Neural cell (in vitro differentiated cells): ENCODE measurements at regions not wholly inside any gene's neighbourhood (a gene's known extent, or its start where the extent isn't known, plus 50 kb on each side); places are given as distances from the start of the nearest gene placed in this dataset.

Experiments used
- H2AFZ ChIP-seq: fragments of 200-600, 300-800 bp; sonication (generic), shearing (Covaris generic); 2 replicates; pipeline ENCODE4 v1.6.0; 2014; ENCODE audit warnings: low read depth, mild to moderate bottlenecking, antibody characterized with exemption, low read length, moderate library complexity
- H3F3A ChIP-seq: fragments of 200-600 bp; shearing (Covaris generic); 2 replicates; pipeline ENCODE4 v1.6.1; 2016; ENCODE audit warnings: mild to moderate bottlenecking, moderate library complexity, mixed read lengths, antibody characterized with exemption, low read length; ENCODE audit not compliant: insufficient read depth, poor library complexity, severe bottlenecking
- H3K27ac ChIP-seq: fragments of 200-600, 300-800 bp; sonication (generic), shearing (Covaris generic); 2 replicates; pipeline ENCODE4 v1.5.1; 2014; ENCODE audit warnings: mild to moderate bottlenecking, low read length, moderate library complexity
- H3K27me3 ChIP-seq: fragments of 300-800, 200-600 bp; sonication (generic), shearing (Covaris generic); 2 replicates; pipeline ENCODE4 v1.6.0; 2014; ENCODE audit warnings: mild to moderate bottlenecking, low read depth, low read length, moderate library complexity; ENCODE audit not compliant: insufficient read depth
- H3K36me3 ChIP-seq: fragments of 300-800, 200-600 bp; sonication (generic), shearing (Covaris generic); 2 replicates; pipeline ENCODE4 v1.5.1; 2014; ENCODE audit warnings: mild to moderate bottlenecking, antibody characterized with exemption, low read length, moderate library complexity; ENCODE audit not compliant: insufficient read depth
- H3K4me2 ChIP-seq: fragments of 300-800, 200-600 bp; sonication (generic), shearing (Covaris generic); 2 replicates; pipeline ENCODE4 v1.6.0; 2014; ENCODE audit warnings: mild to moderate bottlenecking, low read length
- H3K4me3 ChIP-seq: fragments of 300-800, 200-600 bp; sonication (generic), shearing (Covaris generic); 2 replicates; pipeline ENCODE4 v1.5.1; 2014; ENCODE audit warnings: mild to moderate bottlenecking, low read length, moderate library complexity
- H3K79me2 ChIP-seq: fragments of 200-600 bp; shearing (Covaris generic); replicated peaks from 2 replicates; pipeline ENCODE4 v1.6.0; 2014; ENCODE audit warnings: mild to moderate bottlenecking, low read length, moderate library complexity; ENCODE audit not compliant: insufficient read depth
- H3K9ac ChIP-seq: fragments of 300-800, 200-600 bp; sonication (generic), shearing (Covaris generic); 2 replicates; pipeline ENCODE4 v1.6.1; 2016; ENCODE audit warnings: mild to moderate bottlenecking, low read length, mixed read lengths
- H3K9me2 ChIP-seq: fragments of 200-600 bp; shearing (Covaris generic); 2 replicates; pipeline ENCODE4 v1.6.1; 2016; ENCODE audit warnings: mild to moderate bottlenecking, low read length, mixed read lengths; ENCODE audit not compliant: insufficient read depth
- H3K9me3 ChIP-seq: fragments of 200-600, 300-800 bp; sonication (generic), shearing (Covaris generic); 2 replicates; pipeline ENCODE4 v1.6.1; 2016; ENCODE audit warnings: mild to moderate bottlenecking, mixed run types, low read length, moderate library complexity, mixed read lengths
- H4K20me1 ChIP-seq: fragments of 200-600 bp; shearing (Covaris generic); 2 replicates; pipeline ENCODE4 v1.6.1; 2016; ENCODE audit warnings: mild to moderate bottlenecking, mixed run types; ENCODE audit not compliant: insufficient read depth
- CTCF ChIP-seq: fragments of 450-650 bp; IDR thresholded peaks from 2 replicates; pipeline ENCODE4 v1.5.1; 2014; ENCODE audit warnings: antibody characterized with exemption, mild to moderate bottlenecking, moderate library complexity; ENCODE audit not compliant: poor library complexity, severe bottlenecking
- EP300 ChIP-seq: fragments of 450-650 bp; conservative IDR thresholded peaks from 2 replicates; pipeline ENCODE4 v1.6.1; 2014; ENCODE audit warnings: antibody characterized with exemption, mild to moderate bottlenecking, moderate library complexity; ENCODE audit not compliant: poor library complexity, severe bottlenecking
- EZH2 ChIP-seq: fragments of 200-600, 300-800 bp; shearing (Covaris generic), sonication (generic); IDR thresholded peaks from 2 replicates; pipeline ENCODE4 v1.6.1; 2014; ENCODE audit warnings: antibody characterized with exemption, low read length, borderline replicate concordance, mild to moderate bottlenecking; ENCODE audit not compliant: insufficient read depth, poor library complexity, severe bottlenecking
- MXI1 ChIP-seq: fragments of 450-650 bp; conservative IDR thresholded peaks from 2 replicates; pipeline ENCODE4 v1.6.1; 2014; ENCODE audit warnings: antibody characterized with exemption, mild to moderate bottlenecking; ENCODE audit not compliant: poor library complexity, severe bottlenecking
- POLR2AphosphoS5 ChIP-seq: IDR thresholded peaks from 2 replicates; pipeline ENCODE4 v1.6.1; 2012
- RAD21 ChIP-seq: fragments of 450-650 bp; conservative IDR thresholded peaks from 2 replicates; pipeline ENCODE4 v1.6.1; 2014; ENCODE audit warnings: antibody characterized with exemption, mild to moderate bottlenecking, moderate library complexity
- REST ChIP-seq: IDR thresholded peaks from 2 replicates; pipeline ENCODE4 v1.6.1; 2012; ENCODE audit warnings: borderline replicate concordance
- SMC3 ChIP-seq: fragments of 450-650 bp; conservative IDR thresholded peaks from 2 replicates; pipeline ENCODE4 v1.6.1; 2014; ENCODE audit warnings: antibody characterized with exemption, mild to moderate bottlenecking, moderate library complexity; ENCODE audit not compliant: poor library complexity
- TAF1 ChIP-seq: IDR thresholded peaks from 2 replicates; pipeline ENCODE4 v1.6.1; 2012; ENCODE audit warnings: low read depth

- no peak overlapping the region for H3K4me3 ChIP-seq
Measured at GRCh38 chr7:20906801-20907453, 120.2 kb upstream of the SP8 start.

GRCh38 chr7:20911081-20911480 is 124.4 kb upstream of the SP8 start:
- no peaks in the 10 kb centered on the region for H4K20me1 ChIP-seq
- H3K4me2 ChIP-seq = no peak overlapping the region
- H3K27me3 ChIP-seq = no peaks in the 10 kb centered on the region
- H3K9ac ChIP-seq = no peak overlapping the region
- H3K36me3 ChIP-seq = no peaks in the 10 kb centered on the region
- no peaks in the 10 kb centered on the region for H3K9me3 ChIP-seq
- no peak overlapping the region for H3K27ac ChIP-seq
- H3F3A ChIP-seq = no peaks in the 10 kb centered on the region
- no peaks in the 10 kb centered on the region for H3K9me2 ChIP-seq
- H3K79me2 ChIP-seq = no peaks in the 10 kb centered on the region
- H2AFZ ChIP-seq = no peak overlapping the region
- H3K4me3 ChIP-seq = no peak overlapping the region
- no peak for TF ChIP-seq CTCF
- TF ChIP-seq POLR2AphosphoS5 = no peak
- TF ChIP-seq RAD21 = no peak
- TF ChIP-seq EZH2 = no peak
- no peak for TF ChIP-seq REST
- no peak for TF ChIP-seq MXI1

More at GRCh38 chr7:20906801-20907453, 120.2 kb upstream of the SP8 start:
- no peak overlapping the region for H3K9ac ChIP-seq
- no peak for TF ChIP-seq REST
- no peak for TF ChIP-seq CTCF
- no peak for TF ChIP-seq SMC3
- TF ChIP-seq EP300 = no peak
- TF ChIP-seq MXI1 = no peak
- TF ChIP-seq POLR2AphosphoS5 = no peak
- no peak for TF ChIP-seq TAF1
- TF ChIP-seq EZH2 = no peak
- TF ChIP-seq RAD21 = no peak
- H3K9me3 ChIP-seq = no peaks in the 10 kb centered on the region
- H3K9me2 ChIP-seq = no peaks in the 10 kb centered on the region
- H3K4me2 ChIP-seq = no peak overlapping the region
- H4K20me1 ChIP-seq = no peaks in the 10 kb centered on the region
- H3K27ac ChIP-seq = no peak overlapping the region
- no peaks in the 10 kb centered on the region for H3K27me3 ChIP-seq
- no peaks in the 10 kb centered on the region for H3K79me2 ChIP-seq
- H3K36me3 ChIP-seq = no peaks in the 10 kb centered on the region
- H2AFZ ChIP-seq = no peak overlapping the region
- no peaks in the 10 kb centered on the region for H3F3A ChIP-seq
